ENCODE measurements at regions not wholly inside any gene's neighbourhood (a gene's known extent, or its start where the extent isn't known, plus 50 kb on each side); places are given as distances from the start of the nearest gene placed in this dataset.

GRCh38 chrY:14139521-14139920, 83.5 kb downstream of the VCY1B start:
- no peak for DNase-seq (ENCODE audit: low read depth, low spot score)
- H3K4me3 ChIP-seq (ENCODE audit: low read length) = no peak overlapping the region

- DNase-seq (ENCODE audit: low read depth, low spot score) = no peak
- H3K4me3 ChIP-seq (ENCODE audit: low read length) = no peak overlapping the region
Measured at GRCh38 chrY:14145614-14146013, 89.6 kb downstream of the VCY1B start.

GRCh38 chrY:14182776-14183175, 126.7 kb downstream of the VCY1B start:
- H3K4me3 ChIP-seq (ENCODE audit: low read length) = no peak overlapping the region
- no peak for DNase-seq (ENCODE audit: low read depth, low spot score)

- no peak overlapping the region for H3K4me3 ChIP-seq (ENCODE audit: low read length)
- DNase-seq (ENCODE audit: low read depth, low spot score) = no peak
Measured at GRCh38 chrY:14222014-14222413, 166.0 kb downstream of the VCY1B start.

- no peak overlapping the region for H3K4me3 ChIP-seq (ENCODE audit: low read length)
- DNase-seq (ENCODE audit: low read depth, low spot score) = no peak
Measured at GRCh38 chrY:14231703-14232102, 175.7 kb downstream of the VCY1B start.

GRCh38 chrY:14235070-14235469, 179.0 kb downstream of the VCY1B start:
- DNase-seq (ENCODE audit: low read depth, low spot score) = no peak
- no peak overlapping the region for H3K4me3 ChIP-seq (ENCODE audit: low read length)

GRCh38 chrY:14238277-14238676, 182.2 kb downstream of the VCY1B start:
- no peak overlapping the region for H3K4me3 ChIP-seq (ENCODE audit: low read length)
- no peak for DNase-seq (ENCODE audit: low read depth, low spot score)

GRCh38 chrY:14246948-14247347, 190.9 kb downstream of the VCY1B start:
- no peak overlapping the region for H3K4me3 ChIP-seq (ENCODE audit: low read length)
- DNase-seq (ENCODE audit: low read depth, low spot score) = no peak

GRCh38 chrY:14248878-14249576, 193.0 kb downstream of the VCY1B start:
- H3K4me3 ChIP-seq (ENCODE audit: low read length) = no peak overlapping the region
- DNase-seq (ENCODE audit: low read depth, low spot score) = peak; percentile 10

- no peak overlapping the region for H3K4me3 ChIP-seq (ENCODE audit: low read length)
- peak; percentile 55 for DNase-seq (ENCODE audit: low read depth, low spot score)
Measured at GRCh38 chrY:14255965-14256816, 200.2 kb downstream of the VCY1B start.

- no peak overlapping the region for H3K4me3 ChIP-seq (ENCODE audit: low read length)
- no peak for DNase-seq (ENCODE audit: low read depth, low spot score)
Measured at GRCh38 chrY:14256817-14257168, 200.8 kb downstream of the VCY1B start.

GRCh38 chrY:14277029-14277428, 221.0 kb downstream of the VCY1B start:
- DNase-seq (ENCODE audit: low read depth, low spot score) = no peak
- H3K4me3 ChIP-seq (ENCODE audit: low read length) = no peak overlapping the region

GRCh38 chrY:14290656-14291375, 233.5 kb upstream of the NLGN4Y start:
- DNase-seq (ENCODE audit: low read depth, low spot score) = no peak

GRCh38 chrY:14292382-14292781, 231.9 kb upstream of the NLGN4Y start:
- no peak overlapping the region for H3K4me3 ChIP-seq (ENCODE audit: low read length)
- no peak for DNase-seq (ENCODE audit: low read depth, low spot score)

More at GRCh38 chrY:14290656-14291375, 233.5 kb upstream of the NLGN4Y start:
- H3K4me3 ChIP-seq (ENCODE audit: low read length) = no peak overlapping the region

GRCh38 chrY:14300775-14301174, 223.6 kb upstream of the NLGN4Y start:
- no peak for DNase-seq (ENCODE audit: low read depth, low spot score)
- H3K4me3 ChIP-seq (ENCODE audit: low read length) = no peak overlapping the region

GRCh38 chrY:14301552-14301951, 222.8 kb upstream of the NLGN4Y start:
- no peak overlapping the region for H3K4me3 ChIP-seq (ENCODE audit: low read length)
- DNase-seq (ENCODE audit: low read depth, low spot score) = no peak

- H3K4me3 ChIP-seq (ENCODE audit: low read length) = no peak overlapping the region
- DNase-seq (ENCODE audit: low read depth, low spot score) = no peak
Measured at GRCh38 chrY:14328677-14329345, 195.5 kb upstream of the NLGN4Y start.

GRCh38 chrY:14330362-14330761, 194.0 kb upstream of the NLGN4Y start:
- no peak for DNase-seq (ENCODE audit: low read depth, low spot score)
- H3K4me3 ChIP-seq (ENCODE audit: low read length) = no peak overlapping the region

GRCh38 chrY:14339524-14339923, 184.8 kb upstream of the NLGN4Y start:
- DNase-seq (ENCODE audit: low read depth, low spot score) = no peak
- H3K4me3 ChIP-seq (ENCODE audit: low read length) = no peak overlapping the region

All from Jurkat, Clone E6-1 (cell line).